Testis (tissue), 2 donors: ENCODE measurements at regions not wholly inside any gene's neighbourhood (a gene's known extent, or its start where the extent isn't known, plus 50 kb on each side); places are given as distances from the start of the nearest gene placed in this dataset.

ENCODE experiments used
- CTCF ChIP-seq, 3 experiments: fragments of 450-650 bp in 2 of 3; fragments of 200-600 bp in 1 of 3; sonication (generic) in 1 of 3; IDR thresholded peaks; one replicate each; pipeline ENCODE4 v1.5.1; 2016 to 2019; ENCODE audit warnings: antibody characterized with exemption in 3 of 3, mild to moderate bottlenecking in 2 of 3, moderate library complexity in 1 of 3
- POLR2A ChIP-seq: fragments of 450-650 bp; IDR thresholded peaks from one replicate; pipeline ENCODE4 v1.6.1; 2017; ENCODE audit warnings: antibody characterized with exemption, mild to moderate bottlenecking, moderate library complexity

- TF ChIP-seq CTCF (IDR thresholded peaks at IDR 0.05) (no peak), POLR2A (no peak)
Measured at GRCh38 chr6:15862810-15863209, 200.0 kb upstream of the DTNBP1 start.
